H1 (cell line): ENCODE measurements at regions not wholly inside any gene's neighbourhood (a gene's known extent, or its start where the extent isn't known, plus 50 kb on each side); places are given as distances from the start of the nearest gene placed in this dataset.

Source experiments
- CTCF ChIA-PET: fragments of 300-600 bp; sonication (Branson Sonifier 250); formaldehyde crosslinking; loops from one replicate; lab custom pipeline; 2021; ENCODE audit not compliant: partially characterized antibody; lab: Charles Lee
- POLR2A ChIA-PET: fragments of 300-600 bp; sonication (Branson Sonifier 250); formaldehyde crosslinking; loops from one replicate; lab custom pipeline; 2021; ENCODE audit warnings: inconsistent platforms; ENCODE audit not compliant: partially characterized antibody; lab: Charles Lee
- DNase-seq, 2 experiments: peaks; one replicate each; pipeline versions ENCODE4 v3.0.0 to v3.0.0-alpha.2; 2010 to 2022; ENCODE audit warnings: low spot score in 2 of 2, low read depth in 1 of 2, mixed read lengths in 1 of 2
- FAIRE-seq: peaks from 2 replicates; lab custom pipeline; 2011; peaks lifted over from hg19 to GRCh38; lab: Jason Lieb, UNC
- H2AFZ ChIP-seq: 2 replicates; pipeline ENCODE4 v1.8.1; 2012; ENCODE audit warnings: low read length, inconsistent platforms
- H2AK5ac ChIP-seq: 2 replicates; pipeline ENCODE4 v1.6.1; 2013; ENCODE audit warnings: low read depth, low read length
- H2BK120ac ChIP-seq: replicated peaks from 2 replicates; pipeline ENCODE3; 2013; ENCODE audit warnings: low read depth, low read length, inconsistent platforms
- H2BK12ac ChIP-seq: 2 replicates; pipeline ENCODE4 v1.6.1; 2013; ENCODE audit warnings: low read depth, low read length
- H2BK15ac ChIP-seq: 2 replicates; pipeline ENCODE4 v1.6.1; 2013; ENCODE audit warnings: low read length
- H2BK20ac ChIP-seq: 2 replicates; pipeline ENCODE4 v1.6.1; 2013; ENCODE audit warnings: low read length
- H2BK5ac ChIP-seq: 2 replicates; pipeline ENCODE4 v1.6.1; 2013; ENCODE audit warnings: low read depth, low read length
- H3K14ac ChIP-seq: 2 replicates; pipeline ENCODE4 v1.6.1; 2013; ENCODE audit warnings: inconsistent platforms; ENCODE audit not compliant: insufficient read length
- H3K18ac ChIP-seq: 2 replicates; pipeline ENCODE4 v1.6.1; 2013; ENCODE audit warnings: low read length; ENCODE audit errors: extremely low read depth
- H3K23ac ChIP-seq: 2 replicates; pipeline ENCODE4 v1.6.1; 2013; ENCODE audit warnings: inconsistent platforms; ENCODE audit not compliant: insufficient read length
- H3K23me2 ChIP-seq: 2 replicates; pipeline ENCODE4 v1.6.1; 2013; ENCODE audit warnings: low read depth, low read length
- H3K27ac ChIP-seq: 2 replicates; pipeline ENCODE4 v1.6.1; 2011; ENCODE audit warnings: low read depth, low read length, inconsistent platforms
- H3K27me3 ChIP-seq, 4 experiments: replicated peaks in 1 of 4; 1 replicate in 1 of 4; 2 replicates in 3 of 4; pipeline versions ENCODE4 v1.6.1 to v1.8.1; 2011 to 2013; ENCODE audit warnings: low read length in 3 of 4, mild to moderate bottlenecking in 3 of 4, inconsistent platforms in 2 of 4, mixed read lengths in 2 of 4, moderate library complexity in 1 of 4; ENCODE audit not compliant: control insufficient read depth in 3 of 4, insufficient read depth in 3 of 4; ENCODE audit errors: extremely low read depth in 1 of 4
- H3K36me3 ChIP-seq, 4 experiments: 2 replicates each; pipeline versions ENCODE4 v1.6.1 to v1.8.1; 2011 to 2013; ENCODE audit warnings: mild to moderate bottlenecking in 4 of 4, low read length in 3 of 4, moderate library complexity in 2 of 4, control low read depth in 1 of 4, inconsistent platforms in 1 of 4; ENCODE audit not compliant: insufficient read depth in 4 of 4, control insufficient read depth in 2 of 4
- H3K4ac ChIP-seq: replicated peaks from 2 replicates; pipeline ENCODE3; 2013; ENCODE audit warnings: low read length, low read depth, mixed read lengths, inconsistent platforms; ENCODE audit not compliant: insufficient read length
- H3K4me1 ChIP-seq, 4 experiments: replicated peaks in 1 of 4; 1 replicate in 1 of 4; 2 replicates in 3 of 4; pipeline versions ENCODE4 v1.6.1 to v1.8.1; 2011 to 2013; ENCODE audit warnings: low read length in 3 of 4, inconsistent platforms in 2 of 4, mixed read lengths in 1 of 4; ENCODE audit not compliant: insufficient read depth in 4 of 4, control insufficient read depth in 3 of 4
- H3K4me2 ChIP-seq, 2 experiments: 2 replicates each; pipeline versions ENCODE4 v1.6.1 to v1.8.1; 2011 to 2013; ENCODE audit warnings: low read depth in 2 of 2, low read length in 2 of 2, control low read depth in 1 of 2, inconsistent platforms in 1 of 2, mild to moderate bottlenecking in 1 of 2; ENCODE audit not compliant: insufficient read depth in 1 of 2
- H3K4me3 ChIP-seq, 4 experiments: fragments of 200-600, 300-600 bp in 1 of 4; sonication (generic), shearing (Covaris generic), sonication (Bioruptor Twin) in 1 of 4; 2 replicates each; pipeline versions ENCODE4 v1.5.1 to v1.8.1; 2011 to 2016; ENCODE audit warnings: low read length in 4 of 4, low read depth in 3 of 4, control low read depth in 2 of 4, inconsistent platforms in 2 of 4, mild to moderate bottlenecking in 2 of 4, mixed read lengths in 1 of 4, moderate library complexity in 1 of 4; ENCODE audit not compliant: insufficient read depth in 2 of 4; ENCODE audit errors: extremely low read depth in 1 of 4
- H3K56ac ChIP-seq: replicated peaks from 2 replicates; pipeline ENCODE3; 2013; ENCODE audit warnings: low read depth, mild to moderate bottlenecking, mixed read lengths, low read length, inconsistent platforms; ENCODE audit not compliant: insufficient read length
- H3K79me1 ChIP-seq: 2 replicates; pipeline ENCODE4 v1.6.1; 2013; ENCODE audit warnings: low read depth, low read length, control low read depth
- H3K79me2 ChIP-seq, 2 experiments: 2 replicates each; pipeline versions ENCODE4 v1.6.1 to v1.8.1; 2012 to 2013; ENCODE audit warnings: low read length in 2 of 2, mild to moderate bottlenecking in 2 of 2, inconsistent platforms in 1 of 2; ENCODE audit not compliant: insufficient read depth in 2 of 2, control insufficient read depth in 1 of 2
- H3K9ac ChIP-seq, 4 experiments: replicated peaks in 1 of 4; 1 replicate in 1 of 4; 2 replicates in 3 of 4; pipeline versions ENCODE4 v1.6.1 to v1.8.1; 2011 to 2013; ENCODE audit warnings: low read depth in 3 of 4, low read length in 3 of 4, control low read depth in 2 of 4, mild to moderate bottlenecking in 2 of 4, moderate library complexity in 2 of 4, inconsistent platforms in 1 of 4; ENCODE audit errors: extremely low read depth in 1 of 4
- H3K9me3 ChIP-seq, 2 experiments: 2 replicates each; pipeline versions ENCODE4 v1.6.1 to v1.8.1; 2012 to 2013; ENCODE audit warnings: mild to moderate bottlenecking in 2 of 2, moderate library complexity in 2 of 2, control low read depth in 1 of 2, inconsistent platforms in 1 of 2, low read depth in 1 of 2, low read length in 1 of 2, mixed read lengths in 1 of 2; ENCODE audit not compliant: insufficient read depth in 2 of 2
- H4K20me1 ChIP-seq, 2 experiments: replicated peaks in 1 of 2; 2 replicates each; pipeline versions ENCODE3 to v1.8.1; 2011 to 2013; ENCODE audit warnings: inconsistent platforms in 2 of 2, low read length in 2 of 2, mild to moderate bottlenecking in 1 of 2; ENCODE audit not compliant: insufficient read depth in 2 of 2, control insufficient read depth in 1 of 2
- H4K5ac ChIP-seq: 2 replicates; pipeline ENCODE4 v1.6.1; 2013; ENCODE audit warnings: low read length, low read depth, mixed read lengths, inconsistent platforms; ENCODE audit not compliant: insufficient read length
- H4K8ac ChIP-seq: 2 replicates; pipeline ENCODE4 v1.8.0; 2013; ENCODE audit warnings: mild to moderate bottlenecking, moderate library complexity, low read length, inconsistent platforms; ENCODE audit not compliant: insufficient read depth; ENCODE audit errors: extremely low read depth
- H4K91ac ChIP-seq: replicated peaks from 2 replicates; pipeline ENCODE3; 2013; ENCODE audit warnings: low read length, mixed read lengths, inconsistent platforms; ENCODE audit not compliant: insufficient read length
- ATF3 ChIP-seq: IDR thresholded peaks from 2 replicates; pipeline ENCODE4 v1.6.1; 2011; ENCODE audit warnings: low read depth, mild to moderate bottlenecking, low read length; ENCODE audit not compliant: insufficient read depth
- CBX5 ChIP-seq: fragments of 300-800, 300-1000 bp; sonication (generic); IDR thresholded peaks from 2 replicates; pipeline ENCODE4 v1.7.1; 2016; ENCODE audit warnings: antibody characterized with exemption, low read length, low read depth
- CBX8 ChIP-seq: fragments of 300-800, 300-1000 bp; sonication (generic); IDR thresholded peaks from 2 replicates; pipeline ENCODE4 v1.7.1; 2016; ENCODE audit warnings: low read depth, low read length, borderline replicate concordance
- CREB1 ChIP-seq: IDR thresholded peaks from 2 replicates; pipeline ENCODE4 v1.6.1; 2012; ENCODE audit warnings: inconsistent platforms
- E2F6 ChIP-seq: IDR thresholded peaks from 2 replicates; pipeline ENCODE4 v1.6.1; 2012; ENCODE audit warnings: inconsistent platforms
- EP300 ChIP-seq, 2 experiments: IDR thresholded peaks; 1 replicate in 1 of 2; 2 replicates in 1 of 2; pipeline ENCODE4 v1.6.1; 2011 to 2012; ENCODE audit warnings: low read depth in 2 of 2, low read length in 2 of 2, mild to moderate bottlenecking in 2 of 2, borderline replicate concordance in 1 of 2, inconsistent platforms in 1 of 2, moderate library complexity in 1 of 2
- PHF8 ChIP-seq: fragments of 200-600 bp; sonication (generic); conservative IDR thresholded peaks from 2 replicates; pipeline ENCODE4 v1.7.1; 2012; ENCODE audit warnings: low read depth, mild to moderate bottlenecking, inconsistent platforms, low read length, moderate library complexity
- RBBP5 ChIP-seq: IDR thresholded peaks from 2 replicates; pipeline ENCODE4 v1.7.1; 2012; ENCODE audit warnings: low read depth, mild to moderate bottlenecking, inconsistent platforms, low read length, moderate library complexity, borderline replicate concordance
- RFX5 ChIP-seq: IDR thresholded peaks from 2 replicates; pipeline ENCODE4 v1.6.1; 2011; ENCODE audit warnings: low read depth, low read length, improper control_type of control experiment, borderline replicate concordance
- SRF ChIP-seq: IDR thresholded peaks from 2 replicates; pipeline ENCODE4 v1.6.1; 2011; ENCODE audit warnings: mild to moderate bottlenecking, low read depth, low read length, moderate library complexity
- TAF7 ChIP-seq: optimal IDR thresholded peaks from 2 replicates; pipeline ENCODE3; 2011; ENCODE audit warnings: low read depth, mild to moderate bottlenecking, inconsistent platforms, low read length, moderate library complexity, borderline replicate concordance
- TBP ChIP-seq: IDR thresholded peaks from 2 replicates; pipeline ENCODE4 v1.6.1; 2011; ENCODE audit warnings: low read depth, low read length, improper control_type of control experiment
- TEAD4 ChIP-seq: IDR thresholded peaks from 2 replicates; pipeline ENCODE4 v1.6.1; 2012; ENCODE audit warnings: low read depth, low read length, inconsistent platforms, mixed read lengths
- WGBS, 2 experiments: shearing (Covaris generic) in 1 of 2; methylation state at CpG; one replicate each; pipeline versions ENCODE4 v1.1.6 to v1.1.7; 2013 to 2015; ENCODE audit warnings: low lambda C conversion rate in 2 of 2, mixed read lengths in 2 of 2, inconsistent platforms in 1 of 2, low coverage in 1 of 2, missing lambda C conversion rate in 1 of 2; ENCODE audit not compliant: insufficient replicate concordance in 2 of 2, insufficient coverage in 1 of 2, insufficient read length in 1 of 2; ENCODE audit errors: extremely low coverage in 1 of 2, missing lambda C conversion rate in 1 of 2; 5-methylcytosine and 5-hydroxymethylcytosine counted together

- H2BK120ac ChIP-seq: no peak overlapping the region
- CTCF ChIA-PET: interaction anchor here (1.0 to 4.5 kb wide), 9 partner anchors 10 to 79 kb away, joined by 3 to 37 read pairs (median 7); no protein-coding TSS in a partner anchor
- H2AFZ ChIP-seq: no peak overlapping the region
- H3K23me2 ChIP-seq: no peaks in the 10 kb centered on the region
- WGBS, 2 experiments: 87% methylated on average over 9 of the region's 9 CpGs; no CpG with 5 or more reads in 1 of the 2 experiments
- H3K23ac ChIP-seq: no peak overlapping the region
- H3K27ac ChIP-seq: no peak overlapping the region
- H3K27me3 ChIP-seq: no peaks in the 10 kb centered on the region
- no peak overlapping the region for H4K91ac ChIP-seq
- H3K4me2 ChIP-seq: no peak overlapping the region
- no peak overlapping the region for H2AK5ac ChIP-seq
- H4K20me1 ChIP-seq: no peaks in the 10 kb centered on the region
- H3K79me1 ChIP-seq: no peaks in the 10 kb centered on the region
- no peak overlapping the region for H3K9ac ChIP-seq
- no peak overlapping the region for H3K4me3 ChIP-seq
- no peak overlapping the region for H2BK15ac ChIP-seq
- H4K8ac ChIP-seq: no peak overlapping the region
- no peak overlapping the region for H2BK20ac ChIP-seq
- POLR2A ChIA-PET: no interaction called here
- no peaks in the 10 kb centered on the region for H3K9me3 ChIP-seq
- H3K4me1 ChIP-seq: peaks cover 0 to 4% (median 0%) of the 10 kb centered on the region in 4 experiments; a peak in 1 of 7 replicates
- no peak overlapping the region for H3K56ac ChIP-seq
- no peak overlapping the region for H3K4ac ChIP-seq
- H3K36me3 ChIP-seq: no peaks in the 10 kb centered on the region
- no peak for FAIRE-seq
- no peak overlapping the region for H3K14ac ChIP-seq
- no peak overlapping the region for H2BK5ac ChIP-seq
- H3K18ac ChIP-seq: no peak overlapping the region; the same call in 1 of the 2 replicates
- H2BK12ac ChIP-seq: no peak overlapping the region
- H3K79me2 ChIP-seq: no peaks in the 10 kb centered on the region
- DNase-seq: no peak
- H4K5ac ChIP-seq: no peak overlapping the region
- no peak for TF ChIP-seq E2F6
- TF ChIP-seq TAF7: no peak
- no peak for TF ChIP-seq RBBP5
- no peak for TF ChIP-seq TEAD4
- no peak for TF ChIP-seq PHF8
- no peak for TF ChIP-seq CBX8
- no peak for TF ChIP-seq TBP
- no peak for TF ChIP-seq ATF3
- no peak for TF ChIP-seq CBX5
- TF ChIP-seq EP300 (IDR thresholded peaks at IDR 0.05; ENCODE audit: borderline replicate concordance in 1 of 2, low read depth in 2 of 2, low read length in 2 of 2): no peak
- no peak for TF ChIP-seq CREB1
- no peak for TF ChIP-seq SRF
- no peak for TF ChIP-seq RFX5
Measured at GRCh38 chr7:130961128-130961601, 227.2 kb upstream of the KLF14 start.
